Stimulated activated CD4-positive, alpha-beta T cell treated with anti-CD3 and anti-CD28 coated beads, TNF-alpha, amount 100 ng/mL, for 4 hours (primary cell): ENCODE measurements at regions not wholly inside any gene's neighbourhood (a gene's known extent, or its start where the extent isn't known, plus 50 kb on each side); places are given as distances from the start of the nearest gene placed in this dataset.

Experiments
- DNase-seq, 3 experiments: peaks; one replicate each; pipeline ENCODE4 v3.0.0-alpha.2; 2020; ENCODE audit warnings: low read depth in 3 of 3

- no peak for DNase-seq
These were observed 256.2 kb upstream of the PITRM1 start for GRCh38 chr10:3428826-3429225.

DNA sequence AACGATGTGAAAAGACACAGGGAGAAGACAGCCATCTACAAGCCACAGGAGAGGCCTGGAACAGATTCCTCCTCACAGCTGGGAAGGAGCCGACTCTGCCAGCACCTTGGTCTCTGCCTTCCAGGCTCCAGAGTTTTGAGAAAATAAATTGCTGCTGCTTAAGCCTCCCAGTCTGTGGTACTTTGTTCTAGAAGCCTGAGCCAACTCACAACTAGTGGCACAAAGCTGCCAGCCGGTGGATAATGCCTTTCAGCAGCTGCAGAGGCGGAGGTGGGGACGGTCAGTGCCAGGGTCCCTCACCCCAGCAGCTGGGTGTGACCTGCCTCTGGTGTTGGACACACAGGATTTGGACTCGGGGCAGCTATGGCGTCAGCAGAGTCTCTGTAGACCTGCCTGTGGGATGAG is 255.4 kb upstream of the PITRM1 start:
- DNase-seq: no peak

GRCh38 chr10:3427347-3427746 is 254.8 kb upstream of the PITRM1 start:
- DNase-seq: no peak

DNA sequence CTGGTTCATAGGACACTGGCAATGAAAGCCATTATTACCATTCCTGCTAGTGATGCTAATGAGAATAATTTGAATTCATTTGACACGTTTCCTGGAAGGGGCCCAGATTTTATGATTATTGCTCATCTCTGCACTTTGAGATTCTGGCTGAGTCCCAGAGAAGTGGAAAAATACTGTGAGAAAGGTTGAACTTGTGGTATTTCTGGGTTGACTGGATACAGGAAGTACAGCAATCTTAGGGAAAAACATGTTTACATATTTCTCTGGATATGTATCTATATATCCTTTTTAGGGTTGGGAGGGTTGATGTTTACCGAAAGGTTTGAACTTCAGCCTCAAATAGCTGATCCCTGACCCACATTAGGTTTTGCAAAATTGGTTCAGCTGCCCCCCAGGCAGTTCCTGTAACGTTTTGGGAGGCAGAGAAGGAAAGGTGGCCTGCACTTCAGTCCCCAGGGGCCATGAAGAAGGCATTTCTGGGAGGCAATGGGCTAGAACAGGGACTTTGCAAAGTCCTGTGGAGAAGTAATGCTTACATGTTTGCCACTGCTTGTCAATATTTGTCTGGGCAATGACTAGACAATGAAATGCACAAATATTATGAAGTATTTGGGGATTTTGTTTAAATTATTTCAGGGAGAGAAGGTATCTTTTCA is 253.7 kb upstream of the PITRM1 start:
- no peak for DNase-seq

- DNase-seq: no peak
These were observed 253.1 kb upstream of the PITRM1 start for GRCh38 chr10:3425716-3426115.

GRCh38 chr10:3425261-3425660 is 252.7 kb upstream of the PITRM1 start:
- no peak for DNase-seq

DNA sequence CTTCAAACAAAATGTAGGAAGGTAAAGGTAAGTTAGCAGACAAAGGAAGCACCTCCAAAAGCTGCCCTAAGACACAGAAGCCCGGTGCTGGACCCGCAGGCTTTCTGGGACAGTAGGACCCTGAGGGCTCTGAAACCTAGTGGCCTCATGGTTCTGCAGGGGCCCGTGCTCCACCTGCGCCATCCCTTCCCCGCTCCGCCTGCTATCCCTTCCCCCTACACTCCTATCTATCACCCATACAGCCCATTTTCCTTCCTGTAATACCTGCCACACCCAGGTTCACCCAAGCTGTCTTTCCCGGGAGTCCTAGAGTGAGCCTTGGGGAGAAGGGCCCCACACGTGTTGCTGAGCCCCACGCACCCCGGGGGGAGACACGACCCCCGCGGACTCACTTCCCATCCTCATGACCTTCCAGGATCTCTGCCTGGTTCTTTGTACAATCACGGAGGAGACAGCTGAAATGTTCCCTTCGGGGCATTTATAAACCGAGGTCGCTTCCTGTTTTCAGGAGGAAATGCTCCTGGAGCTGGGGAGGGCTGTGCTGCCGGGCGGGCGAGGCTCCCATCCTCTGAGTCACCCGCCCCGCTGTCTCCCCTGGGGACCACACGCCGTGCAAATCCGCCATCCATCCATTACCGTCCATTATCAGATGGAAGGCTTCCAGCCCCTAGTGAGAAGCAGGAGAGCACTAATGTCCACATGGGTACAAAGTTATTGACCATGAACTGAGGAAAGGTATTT is 251.7 kb upstream of the PITRM1 start:
- no peak for DNase-seq

DNA sequence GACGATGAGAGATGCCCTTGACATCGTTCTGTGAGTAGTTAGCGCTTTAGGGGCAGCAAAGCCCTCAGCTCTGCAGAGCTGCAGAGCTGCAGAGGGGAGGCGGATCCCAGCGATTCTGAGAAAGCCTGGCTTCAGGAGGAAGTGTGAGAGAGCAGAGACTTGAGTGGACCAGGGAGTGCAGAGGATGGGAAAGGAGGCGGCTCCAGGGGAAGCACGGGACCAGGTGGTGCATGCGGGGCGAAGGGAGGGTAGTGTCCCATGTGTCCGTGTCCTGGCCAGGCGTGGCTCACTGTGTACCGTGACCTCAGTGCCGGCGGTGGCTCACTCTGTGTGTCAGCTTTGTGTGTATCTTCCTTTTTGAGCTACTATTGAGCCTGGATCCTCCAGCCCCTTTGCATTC is 250.8 kb upstream of the PITRM1 start:
- DNase-seq: no peak

GRCh38 chr10:3422282-3422681 is 249.7 kb upstream of the PITRM1 start:
- no peak for DNase-seq

DNA sequence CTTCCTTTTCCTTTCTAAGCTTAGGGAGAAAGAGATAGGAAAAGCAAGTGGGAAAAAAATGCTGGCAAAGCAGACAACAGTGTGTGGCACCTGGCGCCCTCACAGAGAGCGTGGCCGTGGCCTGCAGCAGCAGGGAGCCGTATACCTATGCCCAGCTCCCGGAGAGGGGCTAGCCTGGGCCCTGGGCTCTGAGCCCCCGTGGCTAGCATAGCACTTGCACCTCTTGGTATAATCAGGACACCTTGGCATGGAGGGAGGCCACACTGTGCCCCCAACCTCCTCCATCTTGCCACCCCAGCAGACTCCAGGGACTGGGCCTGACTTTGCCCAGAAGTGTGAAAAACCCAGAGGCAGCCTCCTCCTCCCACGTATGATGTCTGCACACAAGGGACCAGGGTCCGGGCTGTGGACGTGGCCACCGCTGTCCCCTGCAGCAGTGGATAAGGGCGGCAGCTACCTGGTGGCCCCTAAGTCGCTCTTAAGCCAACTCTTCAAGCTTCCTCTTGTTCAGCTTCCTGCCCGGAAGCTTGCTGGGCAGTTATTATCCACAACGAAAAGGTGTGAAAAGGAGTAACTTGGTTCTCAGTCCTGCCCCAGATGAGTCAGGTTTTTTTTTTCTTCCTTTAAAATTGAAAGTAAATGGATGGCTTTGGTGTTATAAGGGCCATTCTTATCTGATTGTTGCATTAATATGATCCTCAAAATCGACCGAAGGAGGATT is 249.1 kb upstream of the PITRM1 start:
- no peak for DNase-seq

GRCh38 chr10:3420527-3421469 is 248.2 kb upstream of the PITRM1 start:
- no peak for DNase-seq

- DNase-seq: no peak
These were observed 247.3 kb upstream of the PITRM1 start for GRCh38 chr10:3419719-3420495.

- no peak for DNase-seq
These were observed 246.3 kb upstream of the PITRM1 start for GRCh38 chr10:3418926-3419325.

GRCh38 chr10:3418041-3418754 is 245.6 kb upstream of the PITRM1 start:
- DNase-seq: no peak

GRCh38 chr10:3417096-3417495 is 244.5 kb upstream of the PITRM1 start:
- no peak for DNase-seq

DNA sequence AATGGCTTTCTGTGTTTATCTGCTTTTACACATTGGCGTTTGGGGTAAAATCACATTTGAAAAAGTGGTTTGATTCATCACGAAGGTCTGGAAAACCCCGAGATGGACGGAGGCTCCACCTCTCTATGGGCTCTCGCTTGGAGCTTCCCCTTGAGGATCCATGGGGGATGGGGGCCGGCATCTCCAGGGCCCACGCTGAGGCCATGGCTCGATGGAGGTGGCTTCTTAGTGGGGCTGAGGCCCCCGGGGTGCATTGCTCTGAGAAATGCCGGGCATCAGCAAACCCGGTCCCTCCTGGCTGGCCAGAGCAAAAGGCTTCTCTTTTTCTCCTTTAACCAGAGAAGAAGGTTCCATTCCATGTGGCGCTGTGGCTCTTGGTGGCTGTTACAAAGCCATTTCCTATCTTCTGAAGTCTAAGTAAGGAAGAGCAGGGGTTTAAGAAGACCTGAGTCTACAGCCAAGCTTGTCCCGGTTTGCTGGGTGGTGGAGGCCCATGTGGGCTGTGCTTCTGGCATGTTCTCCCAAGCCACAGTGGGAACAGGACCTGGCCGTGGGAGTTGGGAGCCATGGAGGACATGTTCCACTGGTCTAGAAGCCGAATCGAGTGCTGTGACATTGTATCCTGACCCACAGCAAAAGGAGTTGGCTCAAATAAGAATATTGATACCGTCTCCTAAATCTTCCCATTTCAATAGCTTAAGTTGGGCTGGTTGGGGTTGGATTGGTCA is 243.5 kb upstream of the PITRM1 start:
- no peak for DNase-seq

- DNase-seq: no peak
These were observed 242.6 kb upstream of the PITRM1 start for GRCh38 chr10:3415038-3415736.

GRCh38 chr10:3414667-3415023 is 242.1 kb upstream of the PITRM1 start:
- DNase-seq: no peak
